Hepatocyte (in vitro differentiated cells): ENCODE measurements at regions not wholly inside any gene's neighbourhood (a gene's known extent, or its start where the extent isn't known, plus 50 kb on each side); places are given as distances from the start of the nearest gene placed in this dataset.

Experiments used
- CTCF ChIP-seq: fragments of 200-600 bp; sonication (generic); IDR thresholded peaks from 2 replicates; pipeline ENCODE4 v1.5.1; 2016; ENCODE audit warnings: antibody characterized with exemption, mild to moderate bottlenecking; ENCODE audit not compliant: poor library complexity
- EZH2 ChIP-seq: fragments of 200-600 bp; sonication (generic); IDR thresholded peaks from 2 replicates; pipeline ENCODE4 v1.6.1; 2016; ENCODE audit warnings: antibody characterized with exemption, mild to moderate bottlenecking, borderline replicate concordance
- EZH2phosphoT487 ChIP-seq: fragments of 200-600 bp; sonication (generic); IDR thresholded peaks from one replicate; pipeline ENCODE4 v1.6.1; 2018; ENCODE audit warnings: antibody characterized with exemption, mild to moderate bottlenecking, low read depth, moderate library complexity; ENCODE audit not compliant: unreplicated experiment, severe bottlenecking

- TF ChIP-seq CTCF (no peak), EZH2 (no peak), EZH2phosphoT487 (no peak)
Measured at GRCh38 chr7:153393666-153394065, 634.1 kb downstream of the ACTR3B start.
